HG03175 (cell line): ENCODE measurements at regions not wholly inside any gene's neighbourhood (a gene's known extent, or its start where the extent isn't known, plus 50 kb on each side); places are given as distances from the start of the nearest gene placed in this dataset.

Source experiments
- ATAC-seq: cut with Tn5 transposase; IDR thresholded peaks from one replicate; pipeline ENCODE4 v1.9.1; 2021; ENCODE audit warnings: mild to moderate bottlenecking, moderate library complexity; ENCODE audit not compliant: unreplicated experiment

- ATAC-seq: no peak
These were observed 235.9 kb downstream of the TFAP2C start for GRCh38 chr20:56865055-56865454.

DNA sequence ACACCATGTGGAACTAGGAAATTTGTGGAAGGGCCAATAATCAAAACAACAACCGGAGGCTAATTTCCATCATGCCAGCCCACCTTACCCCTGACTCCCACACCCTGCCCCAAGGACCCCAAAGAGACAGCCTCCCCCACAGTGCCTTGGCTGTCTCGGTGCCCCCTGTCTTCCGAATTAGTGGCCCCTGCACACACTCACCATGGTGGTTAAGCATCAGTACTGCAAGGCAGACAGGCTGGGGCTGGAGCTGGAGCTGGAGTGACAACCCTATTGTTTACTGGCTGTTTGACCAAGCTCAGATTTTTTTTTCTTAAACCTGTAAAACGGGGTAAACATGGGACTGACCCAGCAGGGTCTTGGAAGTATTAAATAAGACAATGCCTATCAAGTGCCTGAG, 238.0 kb downstream of the TFAP2C start:
- ATAC-seq: no peak

DNA sequence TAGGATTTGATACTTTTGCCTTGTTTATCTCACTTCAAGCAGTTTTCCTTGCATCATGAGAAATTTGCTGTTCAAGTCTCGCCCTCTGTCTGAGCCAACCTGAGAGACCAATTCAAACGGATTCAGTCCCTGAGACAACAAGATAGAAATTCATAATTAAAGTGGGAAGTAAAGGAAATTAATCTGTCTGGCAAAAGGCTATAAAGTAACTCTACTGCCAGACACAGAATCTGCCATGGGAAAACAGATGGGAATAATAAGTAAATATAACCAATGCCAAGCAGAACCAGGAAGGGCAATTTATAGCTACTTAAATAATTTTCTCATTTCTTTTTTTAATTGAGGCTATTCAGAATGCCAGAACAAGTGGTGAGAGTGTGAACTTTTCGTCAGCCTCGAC, 239.6 kb downstream of the TFAP2C start:
- no peak for ATAC-seq

DNA sequence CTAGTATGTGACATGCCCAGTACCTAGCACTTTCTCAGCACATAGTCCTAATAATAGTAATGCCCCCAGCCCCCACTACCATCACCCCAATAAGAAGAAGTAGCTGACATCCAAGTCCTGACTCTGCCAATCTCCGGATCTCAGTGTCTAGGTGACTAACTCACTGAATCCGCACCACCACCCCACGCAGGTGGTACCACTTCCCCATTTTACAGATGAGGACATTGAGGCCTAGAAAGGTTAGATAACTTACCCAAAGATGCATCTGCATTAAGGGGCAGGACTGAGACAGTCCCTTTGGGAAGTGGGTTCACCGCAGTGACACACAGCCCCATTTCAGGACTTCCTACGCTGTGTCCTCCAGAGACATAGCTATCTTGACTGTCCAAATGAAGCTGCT, 241.2 kb downstream of the TFAP2C start:
- ATAC-seq: no peak

DNA sequence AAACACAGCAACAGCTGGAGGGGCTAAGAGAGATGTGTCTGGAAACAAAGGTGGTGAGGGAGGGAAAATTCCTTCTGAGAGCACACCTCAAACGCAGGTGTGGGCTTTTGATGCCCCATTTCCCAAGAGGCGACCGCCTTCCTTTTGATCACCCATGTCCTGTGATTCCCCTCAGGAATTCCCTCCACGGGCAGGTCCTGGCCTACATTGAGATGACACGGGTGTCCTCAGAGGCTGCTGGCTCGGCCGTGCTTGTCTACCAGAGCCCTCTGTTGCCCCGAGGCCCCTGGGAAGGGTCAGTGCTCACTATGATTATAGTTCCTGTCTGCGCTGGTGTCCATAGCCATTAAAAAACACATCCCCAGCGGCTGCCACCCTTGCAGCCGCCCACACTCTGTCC, 242.6 kb downstream of the TFAP2C start:
- no peak for ATAC-seq

GRCh38 chr20:56872620-56873458, 243.7 kb downstream of the TFAP2C start:
- no peak for ATAC-seq

DNA sequence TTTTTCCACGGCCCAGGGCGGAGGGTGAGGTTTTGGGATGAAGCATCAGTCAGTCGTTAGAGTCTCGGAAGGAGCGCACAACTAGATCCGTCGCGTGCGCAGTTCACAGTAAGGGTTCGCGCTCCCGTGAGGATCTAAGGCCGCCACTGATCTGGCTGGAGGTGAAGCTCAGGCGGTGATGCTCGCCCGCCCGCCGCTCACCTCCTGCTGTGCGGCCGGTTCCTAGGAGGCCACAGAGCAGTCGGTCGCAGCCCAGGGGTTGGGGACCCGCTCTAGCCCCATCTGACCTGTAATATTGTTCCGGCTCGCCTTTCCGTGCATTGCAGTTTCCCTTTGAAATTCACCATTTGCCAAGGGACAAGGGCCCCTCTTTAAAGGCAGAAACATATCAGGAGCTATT, 244.7 kb downstream of the TFAP2C start:
- ATAC-seq: no peak

DNA sequence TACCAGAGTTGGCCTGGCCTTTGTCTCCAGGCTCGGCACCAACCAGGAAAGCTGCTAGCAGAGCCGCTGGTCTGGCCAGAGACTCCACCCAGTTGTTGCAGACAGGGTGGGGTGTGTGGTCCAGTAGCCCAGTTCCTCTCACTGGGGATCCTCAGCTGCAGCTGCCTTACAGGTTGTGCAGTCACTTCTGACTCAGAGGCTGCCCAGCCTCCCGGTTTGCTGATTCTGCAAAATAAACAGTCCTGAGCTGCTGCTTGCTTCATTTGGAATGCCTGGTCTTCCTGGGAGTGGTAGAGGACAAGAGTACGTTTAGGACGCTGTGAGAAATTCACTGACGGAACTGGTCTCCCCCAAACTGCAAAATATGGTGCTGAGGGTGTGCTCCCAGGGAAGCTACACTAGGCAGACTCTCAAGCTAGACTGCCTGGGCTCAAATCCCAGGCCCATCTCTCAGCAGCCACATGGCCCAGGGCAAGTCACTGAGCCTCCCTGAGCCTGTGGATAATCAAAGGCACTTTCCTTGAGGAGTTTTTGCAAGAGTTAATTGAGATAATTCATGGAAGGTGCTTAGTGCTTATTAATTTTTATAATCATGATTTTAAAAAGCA, 246.1 kb downstream of the TFAP2C start:
- no peak for ATAC-seq

- ATAC-seq: no peak
These were observed 246.7 kb downstream of the TFAP2C start for GRCh38 chr20:56875803-56876202.

DNA sequence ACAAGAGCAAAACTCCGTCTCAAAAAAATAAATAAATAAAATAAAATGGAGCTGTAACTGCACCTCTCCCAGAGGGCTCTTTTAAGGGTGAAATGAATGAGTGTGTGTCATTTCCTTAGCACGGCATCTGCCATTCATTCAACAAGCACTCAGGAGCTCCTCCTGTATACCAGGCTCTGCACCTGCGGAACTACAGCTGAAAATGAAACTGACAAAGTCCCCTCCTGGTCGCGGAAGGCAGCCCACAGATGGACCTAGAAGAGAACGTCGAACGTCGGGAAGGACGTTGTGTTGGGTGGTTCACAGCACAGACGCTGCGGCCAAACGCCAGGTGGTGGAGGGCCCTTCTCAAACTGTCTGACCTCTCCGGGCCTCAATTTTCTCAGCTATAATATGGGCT, 256.4 kb downstream of the TFAP2C start:
- no peak for ATAC-seq

- ATAC-seq: no peak
These were observed 260.9 kb downstream of the TFAP2C start for GRCh38 chr20:56890011-56890410.

DNA sequence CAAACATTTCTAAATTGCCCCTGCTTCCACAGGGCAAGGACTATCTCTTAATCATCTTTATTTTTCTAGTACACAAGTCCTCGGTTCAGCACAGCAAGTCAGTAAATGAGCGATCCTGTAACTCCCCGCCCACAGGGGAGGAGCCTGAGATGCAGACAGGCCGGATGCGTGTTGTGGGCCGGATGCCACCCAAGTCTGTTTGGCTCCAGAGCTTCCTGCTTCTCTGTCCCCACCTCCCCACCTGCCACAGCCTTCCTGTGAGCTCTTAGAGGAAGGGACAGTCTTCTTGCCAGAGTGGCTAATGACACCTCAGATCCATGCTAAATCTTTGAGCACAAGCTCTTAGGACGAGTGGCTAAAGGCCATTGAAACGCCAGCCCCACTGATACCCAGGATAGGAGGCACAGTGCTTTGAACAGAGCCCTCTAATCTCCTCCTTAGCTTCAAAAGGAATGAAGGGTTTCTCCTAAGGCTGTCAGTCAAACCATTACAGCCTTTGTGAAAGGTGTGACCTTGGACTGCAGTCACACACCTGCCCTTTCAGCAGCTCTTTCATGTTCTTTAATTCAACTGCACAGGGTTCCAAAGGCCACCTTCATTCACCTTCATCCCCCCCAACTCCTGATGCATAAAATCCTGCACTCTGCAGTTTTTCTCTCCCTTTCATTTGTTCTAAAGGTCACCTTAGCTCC, 264.3 kb downstream of the TFAP2C start:
- no peak for ATAC-seq

GRCh38 chr20:56896447-56896846, 267.3 kb downstream of the TFAP2C start:
- ATAC-seq: no peak

GRCh38 chr20:56897318-56897957, 268.3 kb downstream of the TFAP2C start:
- no peak for ATAC-seq

- ATAC-seq: no peak
These were observed 268.8 kb downstream of the TFAP2C start for GRCh38 chr20:56897958-56898349.

DNA sequence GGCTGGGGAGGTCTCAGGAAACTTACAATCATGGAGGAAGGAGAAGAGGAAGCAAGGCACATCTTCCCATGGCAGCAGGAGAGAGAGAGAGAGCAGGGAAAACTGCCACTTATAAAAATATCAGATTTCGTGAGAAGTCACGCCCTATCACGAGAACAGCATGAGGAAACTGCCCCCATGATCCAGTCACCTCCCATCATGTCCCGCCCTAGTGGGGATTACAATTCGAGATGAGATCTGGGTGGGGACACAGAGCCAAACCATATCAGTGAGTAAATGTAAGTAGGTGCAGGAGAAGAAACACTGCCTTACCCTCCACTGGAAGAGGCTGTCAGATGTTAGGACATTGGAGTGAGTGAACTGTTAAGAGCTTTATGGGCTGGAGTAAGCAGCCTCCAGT, 270.4 kb downstream of the TFAP2C start:
- no peak for ATAC-seq

GRCh38 chr20:56900252-56900651, 271.1 kb downstream of the TFAP2C start:
- ATAC-seq: no peak

DNA sequence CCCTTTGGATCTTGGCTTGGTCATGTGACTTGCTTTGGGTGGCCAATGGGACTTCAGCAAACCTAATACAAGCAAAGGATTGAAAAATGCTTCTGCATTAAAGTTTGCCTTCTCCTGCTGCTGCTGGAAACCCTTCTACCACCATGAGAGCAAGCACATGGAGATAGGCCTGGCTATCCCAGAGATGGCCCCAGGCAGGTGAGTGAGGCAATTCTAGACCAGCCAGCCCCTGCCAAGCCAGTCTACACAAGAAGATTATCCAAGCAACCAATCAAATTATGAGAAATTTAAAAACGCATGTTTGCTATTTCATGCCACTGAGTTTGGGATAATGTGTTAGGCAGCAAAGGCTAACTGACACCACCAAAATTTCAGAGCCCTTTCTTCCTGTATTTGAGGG, 274.3 kb downstream of the TFAP2C start:
- no peak for ATAC-seq

DNA sequence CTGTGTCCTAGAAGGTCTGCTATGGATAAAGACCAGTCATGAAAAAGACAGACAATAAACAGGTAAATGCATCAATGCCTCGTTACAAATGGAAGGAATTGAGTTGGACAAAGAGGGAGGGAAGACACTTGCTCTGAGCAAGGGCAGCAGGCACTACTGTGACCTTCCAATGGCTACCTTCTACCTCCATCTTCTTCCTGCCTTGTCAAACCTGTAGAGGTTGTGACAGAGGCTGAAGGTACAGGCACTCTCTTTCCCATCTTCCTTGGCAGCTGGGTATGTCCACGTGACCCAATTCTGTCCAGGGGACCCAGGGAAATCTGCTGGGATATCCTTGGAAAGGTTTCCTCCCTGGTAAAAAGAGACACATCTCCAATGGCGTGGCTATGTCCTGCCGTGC, 274.8 kb downstream of the TFAP2C start:
- ATAC-seq: no peak

DNA sequence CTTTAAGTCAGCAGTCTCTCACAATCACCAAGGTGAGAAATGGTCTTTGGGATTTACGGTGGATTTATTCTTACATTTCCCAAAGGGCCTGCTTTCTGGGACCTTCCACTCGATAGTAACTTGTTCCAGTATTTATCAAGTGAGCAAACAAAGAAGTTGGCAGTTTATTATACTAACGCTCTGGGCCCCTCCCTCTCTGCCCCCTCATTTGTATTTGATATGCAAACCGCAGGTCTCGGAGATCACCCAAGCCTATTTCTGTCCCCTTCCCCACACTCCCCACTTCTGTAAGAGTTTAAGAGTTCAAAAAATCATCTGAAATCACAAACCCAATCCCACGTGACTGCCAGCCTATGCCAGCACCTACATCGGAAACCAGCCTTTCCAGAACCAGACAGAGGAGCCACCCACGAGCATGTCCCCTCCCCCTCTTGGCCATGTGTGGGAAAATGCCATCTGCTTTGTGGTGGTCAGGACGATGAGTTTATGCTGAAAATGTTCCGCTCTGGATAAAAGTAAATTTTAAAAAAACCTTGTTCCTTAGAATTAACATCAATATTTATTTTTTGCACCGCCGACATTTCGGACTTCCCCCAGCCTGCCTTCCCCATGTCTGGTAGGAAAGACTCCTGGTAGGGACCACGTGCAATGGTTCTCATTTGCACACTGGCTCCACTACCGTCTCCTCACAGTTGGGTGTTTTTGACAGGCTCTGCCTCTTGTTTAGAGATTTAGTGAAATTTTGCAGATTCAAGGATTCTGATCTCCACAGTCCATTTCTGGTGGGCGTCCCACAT, 281.0 kb downstream of the TFAP2C start:
- no peak for ATAC-seq

DNA sequence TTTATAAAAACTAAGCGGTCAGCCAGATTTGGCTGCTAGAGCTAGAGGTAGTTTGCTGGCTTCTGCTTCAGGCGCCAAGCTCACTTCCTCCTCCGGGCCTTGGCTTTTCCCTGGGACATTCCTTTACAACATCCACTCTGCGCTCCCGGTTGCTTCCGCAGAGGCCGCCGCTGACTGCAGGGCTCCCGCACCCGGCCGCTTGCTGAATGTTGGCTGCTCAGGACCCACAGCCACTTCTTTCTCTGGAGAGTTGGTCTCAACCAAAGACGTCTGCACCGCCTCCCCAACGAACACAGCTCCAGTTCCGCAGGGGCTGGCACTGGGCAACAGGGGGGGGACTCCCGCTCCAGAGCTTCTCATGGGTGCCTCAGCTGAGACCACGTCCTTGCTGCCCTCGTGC, 282.8 kb downstream of the TFAP2C start:
- ATAC-seq: no peak
